ENCODE measurements at regions not wholly inside any gene's neighbourhood (a gene's known extent, or its start where the extent isn't known, plus 50 kb on each side); places are given as distances from the start of the nearest gene placed in this dataset.

DNA sequence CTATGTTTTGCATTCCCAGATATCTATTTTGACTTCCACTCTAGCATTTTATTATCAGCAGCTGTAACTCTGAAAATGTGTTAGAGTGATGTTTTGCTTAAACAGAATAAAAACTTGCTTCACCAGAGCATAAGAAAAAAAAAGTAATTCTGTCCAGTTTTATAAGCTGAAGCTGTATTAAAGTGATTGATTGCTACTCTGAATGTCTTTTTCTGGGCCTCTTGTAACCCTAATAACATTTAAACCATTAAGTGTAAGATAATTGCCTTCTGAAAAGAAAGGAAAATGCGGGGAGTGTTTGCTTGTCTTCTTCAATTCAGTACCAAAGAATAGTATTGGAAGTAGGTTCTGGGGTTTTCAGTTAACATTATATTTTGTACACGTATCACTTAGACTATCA is 57.9 kb upstream of the UBE2E1 start:
- no peaks in the 10 kb centered on the region for H3K4me1 Mint-ChIP-seq (ENCODE audit: low read depth)
- no peak overlapping the region for H3K4me3 Mint-ChIP-seq (ENCODE audit: low read depth)
- no peaks in the 10 kb centered on the region for H3K9me3 Mint-ChIP-seq
- H3K36me3 Mint-ChIP-seq (ENCODE audit: low read depth), result no peaks in the 10 kb centered on the region
- H3K27ac Mint-ChIP-seq, result no peak overlapping the region
- no peak for DNase-seq (ENCODE audit: low spot score)
- intact Hi-C loops (cut with micrococcal nuclease), result no loop called here
- H3K27me3 Mint-ChIP-seq (ENCODE audit: low read depth), result peaks cover 11% of the 10 kb centered on the region

DNA sequence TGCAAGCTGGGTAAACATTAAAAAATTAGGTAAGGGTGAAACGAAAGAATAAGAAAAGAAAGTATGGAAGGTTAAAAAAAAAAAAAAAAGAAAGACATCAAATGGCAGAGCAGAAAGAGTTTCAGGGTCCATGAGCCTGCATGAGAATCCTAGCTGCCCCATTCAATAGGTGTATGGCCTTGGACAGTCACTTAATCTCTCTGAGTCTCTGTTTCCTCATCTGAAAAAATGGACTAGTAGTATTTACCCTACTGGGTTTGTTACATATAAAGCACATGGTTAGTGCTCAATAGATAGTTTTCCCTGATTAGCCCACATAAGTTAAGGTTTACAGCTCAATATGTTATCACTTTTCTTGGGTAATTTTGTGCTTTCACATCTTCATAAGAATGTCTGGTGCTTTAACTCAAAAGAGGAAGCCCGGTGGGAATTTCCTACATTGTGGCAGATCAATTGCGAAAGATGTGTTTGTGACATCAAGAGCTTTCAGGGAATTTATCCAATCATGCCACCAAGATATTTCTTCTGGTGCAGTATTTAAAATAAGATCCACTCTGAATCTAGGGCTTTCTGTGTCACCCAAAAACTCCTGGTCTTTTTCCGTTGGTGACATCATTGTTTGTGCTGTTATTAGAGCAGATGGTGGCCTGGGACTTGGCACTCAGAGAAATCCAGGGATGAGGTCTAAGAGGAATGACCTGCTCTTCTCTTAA is 57.2 kb upstream of the UBE2E1 start:
- H3K27ac Mint-ChIP-seq, result no peak overlapping the region
- DNase-seq (ENCODE audit: low spot score), result no peak
- no peaks in the 10 kb centered on the region for H3K9me3 Mint-ChIP-seq
- intact Hi-C loops (cut with micrococcal nuclease), result no loop called here
- peaks cover 11% of the 10 kb centered on the region for H3K27me3 Mint-ChIP-seq (ENCODE audit: low read depth)
- H3K36me3 Mint-ChIP-seq (ENCODE audit: low read depth), result no peaks in the 10 kb centered on the region
- no peak overlapping the region for H3K4me3 Mint-ChIP-seq (ENCODE audit: low read depth)
- no peaks in the 10 kb centered on the region for H3K4me1 Mint-ChIP-seq (ENCODE audit: low read depth)

DNA sequence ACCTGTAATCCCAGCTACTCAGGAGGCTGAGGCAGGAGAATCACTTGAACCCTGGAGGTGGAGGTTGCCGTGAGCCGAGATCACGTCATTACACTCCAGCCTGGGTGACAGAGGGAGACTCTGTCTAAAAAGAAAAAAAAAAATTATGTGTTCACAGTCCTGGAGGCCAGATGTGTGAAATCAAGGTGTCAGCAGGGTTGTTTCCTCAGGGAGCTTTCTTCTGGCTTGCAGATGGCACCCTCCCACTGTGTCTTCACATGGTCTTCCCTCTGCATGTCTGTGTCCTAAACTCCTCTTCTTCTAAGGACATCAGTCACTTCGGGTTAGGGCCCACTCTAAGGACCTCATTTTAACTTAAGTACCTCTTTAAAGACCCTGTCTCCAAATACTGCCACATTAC is 56.1 kb upstream of the UBE2E1 start:
- H3K27ac Mint-ChIP-seq, result no peak overlapping the region
- intact Hi-C loops (cut with micrococcal nuclease), result no loop called here
- no peaks in the 10 kb centered on the region for H3K4me1 Mint-ChIP-seq (ENCODE audit: low read depth)
- DNase-seq (ENCODE audit: low spot score), result no peak
- no peaks in the 10 kb centered on the region for H3K36me3 Mint-ChIP-seq (ENCODE audit: low read depth)
- H3K4me3 Mint-ChIP-seq (ENCODE audit: low read depth), result no peak overlapping the region
- H3K9me3 Mint-ChIP-seq, result no peaks in the 10 kb centered on the region
- peaks cover 11% of the 10 kb centered on the region for H3K27me3 Mint-ChIP-seq (ENCODE audit: low read depth)

DNA sequence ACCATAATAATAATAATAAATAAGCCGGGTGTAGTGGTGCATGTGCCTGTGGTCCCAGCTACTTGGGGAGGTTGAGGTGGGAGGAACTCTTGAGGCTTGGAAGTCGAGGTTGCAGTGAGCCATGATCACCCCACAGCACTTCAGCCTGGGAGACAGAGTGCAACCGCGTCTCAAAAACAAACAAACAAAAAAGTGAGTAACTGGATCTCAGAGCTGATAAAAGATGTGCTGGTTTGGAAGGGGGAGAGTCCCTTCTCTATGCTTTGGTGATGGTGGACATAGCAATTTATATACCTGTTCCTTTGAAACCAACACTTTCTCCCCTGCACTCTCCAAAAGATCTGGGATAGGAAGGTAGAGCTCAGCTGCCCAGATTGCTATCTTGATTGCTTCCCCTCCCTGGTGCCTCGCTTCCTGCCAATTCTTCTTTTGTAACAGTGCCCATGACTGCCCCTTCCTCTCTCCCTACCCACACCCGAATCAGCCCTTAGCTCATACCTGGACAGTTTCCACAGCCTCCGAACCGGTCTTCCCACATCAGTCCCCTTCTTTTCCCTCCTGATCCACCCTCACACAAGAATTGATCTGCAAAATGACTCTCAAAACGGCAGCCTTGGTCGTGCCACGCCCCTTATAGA is 55.1 kb upstream of the UBE2E1 start:
- Mint-ChIP-seq H3K9me3 (no peaks in the 10 kb centered on the region), H3K27ac (no peak overlapping the region), H3K27me3 (ENCODE audit: low read depth) (peaks cover 11% of the 10 kb centered on the region), H3K4me1 (ENCODE audit: low read depth) (no peaks in the 10 kb centered on the region), H3K36me3 (ENCODE audit: low read depth) (no peaks in the 10 kb centered on the region), H3K4me3 (ENCODE audit: low read depth) (no peak overlapping the region)
- no peak for DNase-seq (ENCODE audit: low spot score)
- intact Hi-C loops (cut with micrococcal nuclease), result no loop called here

DNA sequence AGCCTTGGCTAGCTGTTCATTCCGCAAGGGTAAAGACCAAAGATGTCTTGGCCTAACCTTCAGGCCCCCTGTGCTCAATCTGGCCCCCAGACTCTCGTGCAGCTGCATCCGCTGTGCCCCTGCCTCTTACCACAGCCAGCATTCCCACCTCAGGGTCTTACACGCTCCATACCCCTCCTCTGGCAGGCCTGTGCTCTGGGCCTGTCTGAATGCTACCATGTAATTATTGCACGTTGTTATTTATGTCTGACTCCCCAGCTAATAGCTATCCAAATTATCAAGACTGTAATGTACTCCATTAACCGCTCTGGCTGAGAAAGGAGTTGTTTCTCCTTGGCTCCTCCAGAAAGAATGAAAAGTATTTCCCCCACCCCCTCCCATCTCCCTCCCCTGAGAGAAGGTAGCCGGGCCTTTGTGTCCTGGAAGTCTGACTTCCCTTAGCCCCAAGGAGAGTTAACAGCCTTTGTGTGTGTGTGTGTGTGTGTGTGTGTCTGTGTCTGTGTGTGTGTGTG is 54.5 kb upstream of the UBE2E1 start:
- Mint-ChIP-seq H3K36me3 (ENCODE audit: low read depth) (no peaks in the 10 kb centered on the region), H3K4me3 (ENCODE audit: low read depth) (no peak overlapping the region), H3K27ac (no peak overlapping the region), H3K4me1 (ENCODE audit: low read depth) (no peaks in the 10 kb centered on the region), H3K27me3 (ENCODE audit: low read depth) (peaks cover 14% of the 10 kb centered on the region), H3K9me3 (no peaks in the 10 kb centered on the region)
- no peak for DNase-seq (ENCODE audit: low spot score)
- intact Hi-C loops (cut with micrococcal nuclease), result no loop called here

DNA sequence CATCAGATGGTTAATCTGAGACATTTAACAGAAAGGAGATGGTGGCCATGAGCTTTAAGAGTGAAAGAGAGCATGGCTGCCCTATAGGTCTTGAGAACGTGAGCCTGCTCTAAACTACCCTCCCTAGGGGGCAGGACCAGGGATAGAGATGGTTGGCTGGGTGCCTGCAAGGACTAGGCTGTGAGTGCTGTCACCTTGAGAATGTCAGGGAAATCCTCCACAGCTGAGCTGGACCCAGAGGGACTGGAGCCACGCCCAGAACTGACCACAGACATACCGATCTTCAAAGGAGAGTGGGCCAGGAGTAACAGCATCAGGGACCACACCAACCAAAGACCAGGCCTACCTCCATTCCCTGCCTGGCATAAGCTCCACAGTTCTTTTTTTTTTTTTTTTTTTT is 53.6 kb upstream of the UBE2E1 start:
- no peak overlapping the region for H3K27ac Mint-ChIP-seq
- DNase-seq (ENCODE audit: low spot score), result no peak
- H3K9me3 Mint-ChIP-seq, result no peaks in the 10 kb centered on the region
- H3K27me3 Mint-ChIP-seq (ENCODE audit: low read depth), result peaks cover 14% of the 10 kb centered on the region
- intact Hi-C loops (cut with micrococcal nuclease), result no loop called here
- no peaks in the 10 kb centered on the region for H3K4me1 Mint-ChIP-seq (ENCODE audit: low read depth)
- no peaks in the 10 kb centered on the region for H3K36me3 Mint-ChIP-seq (ENCODE audit: low read depth)
- H3K4me3 Mint-ChIP-seq (ENCODE audit: low read depth), result no peak overlapping the region

DNA sequence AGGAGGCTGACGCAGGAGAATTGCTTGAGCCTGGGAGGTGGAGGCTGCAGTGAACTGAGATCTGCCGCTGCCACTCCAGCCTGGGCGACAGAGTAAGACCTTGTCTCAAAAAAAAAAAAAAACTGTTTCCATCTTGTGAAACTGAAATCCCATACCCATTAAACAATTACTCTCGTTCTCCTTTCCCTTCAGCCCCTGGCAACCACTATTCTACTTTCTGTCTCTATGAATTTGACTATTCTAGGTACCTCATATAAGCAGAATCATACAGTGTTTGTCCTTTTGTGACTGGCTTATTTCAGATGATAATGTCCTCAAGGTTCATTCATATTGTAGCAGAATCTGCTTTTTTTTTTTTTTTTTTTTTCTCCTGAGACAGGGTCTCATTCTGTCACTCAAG is 51.5 kb upstream of the UBE2E1 start:
- no peaks in the 10 kb centered on the region for H3K4me1 Mint-ChIP-seq (ENCODE audit: low read depth)
- no peak overlapping the region for H3K4me3 Mint-ChIP-seq (ENCODE audit: low read depth)
- intact Hi-C loops (cut with micrococcal nuclease), result no loop called here
- no peak overlapping the region for H3K27ac Mint-ChIP-seq
- no peak for DNase-seq (ENCODE audit: low spot score)
- no peaks in the 10 kb centered on the region for H3K9me3 Mint-ChIP-seq
- H3K27me3 Mint-ChIP-seq (ENCODE audit: low read depth), result peaks cover 6% of the 10 kb centered on the region
- H3K36me3 Mint-ChIP-seq (ENCODE audit: low read depth), result no peaks in the 10 kb centered on the region

Measured in activated T-helper 2 cell treated with anti-CD3 and anti-CD28 coated beads, Interferon-gamma antibody, Interleukin-2, Interleukin-4, amounts not matched to agents 10 μg/mL and 5 μg/mL and 100 μg/mL, durations not matched to agents 14 hours and 24 hours and 36 hours (primary cell).